Right hindlimb (tissue), 1 donor: ENCODE measurements at regions not wholly inside any gene's neighbourhood (a gene's known extent, or its start where the extent isn't known, plus 50 kb on each side); places are given as distances from the start of the nearest gene placed in this dataset.
"Not testable (repeated sequence)": the region's sequence is repeated elsewhere in the genome, so short reads cannot be mapped to it uniquely, and the experiment has no call there.

Experiments used
- DNase-seq: peaks from one replicate; pipeline ENCODE4 v3.0.0-alpha.2; 2018

- DNase-seq, result not testable (repeated sequence)
These were observed 101.3 kb upstream of the SEC22B start for GRCh38 chr1:120277428-120278258.

- not testable (repeated sequence) for DNase-seq
These were observed 100.4 kb upstream of the SEC22B start for GRCh38 chr1:120276710-120277109.

- DNase-seq, result not testable (repeated sequence)
These were observed 98.1 kb upstream of the SEC22B start for GRCh38 chr1:120274438-120274837.

GRCh38 chr1:120273363-120273762, 97.0 kb upstream of the SEC22B start:
- DNase-seq, result not testable (repeated sequence)

GRCh38 chr1:120272242-120272641, 95.9 kb upstream of the SEC22B start:
- DNase-seq, result not testable (repeated sequence)

GRCh38 chr1:120271561-120272221, 95.4 kb upstream of the SEC22B start:
- DNase-seq, result not testable (repeated sequence)

GRCh38 chr1:120267894-120268551, 91.7 kb upstream of the SEC22B start:
- DNase-seq, result not testable (repeated sequence)

- not testable (repeated sequence) for DNase-seq
These were observed 88.2 kb upstream of the SEC22B start for GRCh38 chr1:120264564-120264963.

- not testable (repeated sequence) for DNase-seq
These were observed 86.8 kb upstream of the SEC22B start for GRCh38 chr1:120262791-120263751.

- not testable (repeated sequence) for DNase-seq
These were observed 81.4 kb upstream of the SEC22B start for GRCh38 chr1:120257778-120258105.

- DNase-seq, result not testable (repeated sequence)
These were observed 80.9 kb upstream of the SEC22B start for GRCh38 chr1:120257064-120257777.

- not testable (repeated sequence) for DNase-seq
These were observed 74.4 kb upstream of the SEC22B start for GRCh38 chr1:120250756-120251155.

- DNase-seq, result not testable (repeated sequence)
These were observed 72.6 kb upstream of the SEC22B start for GRCh38 chr1:120248726-120249427.

GRCh38 chr1:120248203-120248602, 71.9 kb upstream of the SEC22B start:
- DNase-seq, result not testable (repeated sequence)

GRCh38 chr1:120243867-120244266, 67.5 kb upstream of the SEC22B start:
- not testable (repeated sequence) for DNase-seq

GRCh38 chr1:120242582-120242981, 66.3 kb upstream of the SEC22B start:
- DNase-seq, result not testable (repeated sequence)

GRCh38 chr1:120241868-120242267, 65.5 kb upstream of the SEC22B start:
- not testable (repeated sequence) for DNase-seq

- DNase-seq, result not testable (repeated sequence)
These were observed 63.9 kb upstream of the SEC22B start for GRCh38 chr1:120240181-120240580.

GRCh38 chr1:120239351-120239750, 63.0 kb upstream of the SEC22B start:
- DNase-seq, result not testable (repeated sequence)

- not testable (repeated sequence) for DNase-seq
These were observed 62.5 kb upstream of the SEC22B start for GRCh38 chr1:120238867-120239266.

- not testable (repeated sequence) for DNase-seq
These were observed 57.3 kb upstream of the SEC22B start for GRCh38 chr1:120233661-120234018.
